ENCODE measurements at regions not wholly inside any gene's neighbourhood (a gene's known extent, or its start where the extent isn't known, plus 50 kb on each side); places are given as distances from the start of the nearest gene placed in this dataset.

GRCh38 chr6:44667668-44668390 lies 280.3 kb downstream of the CDC5L start:
- Histone ChIP-seq H3K79me2 (ENCODE audit: insufficient read depth, low read length) (no peaks in the 10 kb centered on the region), H3K27ac (ENCODE audit: low read depth, low read length, poor library complexity, severe bottlenecking) (no peak overlapping the region), H3K4me1 (ENCODE audit: insufficient read depth, low read length, severe bottlenecking) (no peaks in the 10 kb centered on the region), H3K27me3 (ENCODE audit: insufficient read depth, low read length) (no peaks in the 10 kb centered on the region), H3K36me3 (ENCODE audit: insufficient read depth, low read length) (no peaks in the 10 kb centered on the region), H3K4me3 (ENCODE audit: low read depth, low read length, poor library complexity, severe bottlenecking) (no peak overlapping the region), H3K9me2 (ENCODE audit: low read depth, low read length) (no peaks in the 10 kb centered on the region), H3K4me2 (ENCODE audit: low read length) (no peak overlapping the region), H4K20me1 (ENCODE audit: insufficient read depth, low read length) (no peaks in the 10 kb centered on the region), H3K9me3 (ENCODE audit: low read length) (no peaks in the 10 kb centered on the region), H3K9ac (ENCODE audit: low read length) (no peak overlapping the region), H3F3A (ENCODE audit: insufficient read depth, low read length) (no peaks in the 10 kb centered on the region), H2AFZ (ENCODE audit: low read length) (no peak overlapping the region)
- TF ChIP-seq EZH2 (IDR thresholded peaks at IDR 0.05; ENCODE audit: borderline replicate concordance, low read length) (no peak), CTCF (IDR thresholded peaks at IDR 0.05; ENCODE audit: low read length) (peak; percentile 62)

GRCh38 chr6:44668391-44668930 lies 281.0 kb downstream of the CDC5L start:
- no peaks in the 10 kb centered on the region for H3K4me1 ChIP-seq (ENCODE audit: insufficient read depth, low read length, severe bottlenecking)
- H3K9ac ChIP-seq (ENCODE audit: low read length): no peak overlapping the region
- no peaks in the 10 kb centered on the region for H3K79me2 ChIP-seq (ENCODE audit: insufficient read depth, low read length)
- no peaks in the 10 kb centered on the region for H3K9me3 ChIP-seq (ENCODE audit: low read length)
- H3K4me3 ChIP-seq (ENCODE audit: low read depth, low read length, poor library complexity, severe bottlenecking): no peak overlapping the region
- H2AFZ ChIP-seq (ENCODE audit: low read length): no peak overlapping the region
- no peaks in the 10 kb centered on the region for H3K36me3 ChIP-seq (ENCODE audit: insufficient read depth, low read length)
- no peaks in the 10 kb centered on the region for H4K20me1 ChIP-seq (ENCODE audit: insufficient read depth, low read length)
- no peak overlapping the region for H3K27ac ChIP-seq (ENCODE audit: low read depth, low read length, poor library complexity, severe bottlenecking)
- H3F3A ChIP-seq (ENCODE audit: insufficient read depth, low read length): no peaks in the 10 kb centered on the region
- H3K9me2 ChIP-seq (ENCODE audit: low read depth, low read length): no peaks in the 10 kb centered on the region
- TF ChIP-seq EZH2 (IDR thresholded peaks at IDR 0.05; ENCODE audit: borderline replicate concordance, low read length) (no peak), CTCF (IDR thresholded peaks at IDR 0.05; ENCODE audit: low read length) (no peak; the same call in 1 of the 2 replicates)
- H3K4me2 ChIP-seq (ENCODE audit: low read length): no peak overlapping the region
- no peaks in the 10 kb centered on the region for H3K27me3 ChIP-seq (ENCODE audit: insufficient read depth, low read length)

- no peak overlapping the region for H3K27ac ChIP-seq (ENCODE audit: low read depth, low read length, poor library complexity, severe bottlenecking)
- no peaks in the 10 kb centered on the region for H3K4me1 ChIP-seq (ENCODE audit: insufficient read depth, low read length, severe bottlenecking)
- no peaks in the 10 kb centered on the region for H3K9me2 ChIP-seq (ENCODE audit: low read depth, low read length)
- no peak overlapping the region for H3K4me3 ChIP-seq (ENCODE audit: low read depth, low read length, poor library complexity, severe bottlenecking)
- H3K36me3 ChIP-seq (ENCODE audit: insufficient read depth, low read length): no peaks in the 10 kb centered on the region
- no peaks in the 10 kb centered on the region for H4K20me1 ChIP-seq (ENCODE audit: insufficient read depth, low read length)
- no peaks in the 10 kb centered on the region for H3K79me2 ChIP-seq (ENCODE audit: insufficient read depth, low read length)
- no peak overlapping the region for H2AFZ ChIP-seq (ENCODE audit: low read length)
- no peak overlapping the region for H3K4me2 ChIP-seq (ENCODE audit: low read length)
- no peaks in the 10 kb centered on the region for H3K27me3 ChIP-seq (ENCODE audit: insufficient read depth, low read length)
- no peaks in the 10 kb centered on the region for H3F3A ChIP-seq (ENCODE audit: insufficient read depth, low read length)
- no peaks in the 10 kb centered on the region for H3K9me3 ChIP-seq (ENCODE audit: low read length)
- H3K9ac ChIP-seq (ENCODE audit: low read length): no peak overlapping the region
- TF ChIP-seq EZH2 (IDR thresholded peaks at IDR 0.05; ENCODE audit: borderline replicate concordance, low read length) (no peak), CTCF (IDR thresholded peaks at IDR 0.05; ENCODE audit: low read length) (no peak)
Observed at GRCh38 chr6:44668976-44669934, 281.7 kb downstream of the CDC5L start.

Measured in OCI-LY1 (cell line).